OCI-LY1 (cell line): ENCODE measurements at regions not wholly inside any gene's neighbourhood (a gene's known extent, or its start where the extent isn't known, plus 50 kb on each side); places are given as distances from the start of the nearest gene placed in this dataset.

Source experiments
- CTCF ChIP-seq: fragments of 200-600 bp; sonication (generic), shearing (Covaris generic); IDR thresholded peaks from 2 replicates; pipeline ENCODE4 v1.5.1; 2017; ENCODE audit warnings: mild to moderate bottlenecking, antibody characterized with exemption, low read length, moderate library complexity, mixed read lengths
- EZH2 ChIP-seq: fragments of 200-600 bp; sonication (generic), shearing (Covaris generic); IDR thresholded peaks from 2 replicates; pipeline ENCODE4 v1.8.0; 2017; ENCODE audit warnings: borderline replicate concordance, mixed run types, mild to moderate bottlenecking, antibody characterized with exemption, low read length, moderate library complexity, mixed read lengths

GRCh38 chr21:19010251-19010650, 606.7 kb upstream of the TMPRSS15 start:
- no peak for TF ChIP-seq CTCF
- no peak for TF ChIP-seq EZH2
